ENCODE measurements at regions not wholly inside any gene's neighbourhood (a gene's known extent, or its start where the extent isn't known, plus 50 kb on each side); places are given as distances from the start of the nearest gene placed in this dataset.

GRCh38 chr18:72948439-72948838 lies 80.7 kb upstream of the NETO1 start:
- Mint-ChIP-seq H3K36me3 (ENCODE audit: low read depth) (no peaks in the 10 kb centered on the region), H3K9me3 (no peaks in the 10 kb centered on the region), H3K27ac (no peak overlapping the region), H3K4me1 (no peaks in the 10 kb centered on the region), H3K27me3 (ENCODE audit: insufficient read depth) (no peaks in the 10 kb centered on the region), H3K4me3 (no peak overlapping the region)
- H3K27ac ChIP-seq (ENCODE audit: low read depth, low read length) = no peak overlapping the region
- no peaks in the 10 kb centered on the region for H3K36me3 ChIP-seq (ENCODE audit: control insufficient read depth, insufficient read depth, low read length)
- no peak overlapping the region for H3K9ac ChIP-seq (ENCODE audit: extremely low read depth, low read length, poor library complexity, severe bottlenecking)
- H3K27me3 ChIP-seq (ENCODE audit: control insufficient read depth, insufficient read depth, low read length, poor library complexity, severe bottlenecking) = no peaks in the 10 kb centered on the region
- TF ChIP-seq, protein P1, sequence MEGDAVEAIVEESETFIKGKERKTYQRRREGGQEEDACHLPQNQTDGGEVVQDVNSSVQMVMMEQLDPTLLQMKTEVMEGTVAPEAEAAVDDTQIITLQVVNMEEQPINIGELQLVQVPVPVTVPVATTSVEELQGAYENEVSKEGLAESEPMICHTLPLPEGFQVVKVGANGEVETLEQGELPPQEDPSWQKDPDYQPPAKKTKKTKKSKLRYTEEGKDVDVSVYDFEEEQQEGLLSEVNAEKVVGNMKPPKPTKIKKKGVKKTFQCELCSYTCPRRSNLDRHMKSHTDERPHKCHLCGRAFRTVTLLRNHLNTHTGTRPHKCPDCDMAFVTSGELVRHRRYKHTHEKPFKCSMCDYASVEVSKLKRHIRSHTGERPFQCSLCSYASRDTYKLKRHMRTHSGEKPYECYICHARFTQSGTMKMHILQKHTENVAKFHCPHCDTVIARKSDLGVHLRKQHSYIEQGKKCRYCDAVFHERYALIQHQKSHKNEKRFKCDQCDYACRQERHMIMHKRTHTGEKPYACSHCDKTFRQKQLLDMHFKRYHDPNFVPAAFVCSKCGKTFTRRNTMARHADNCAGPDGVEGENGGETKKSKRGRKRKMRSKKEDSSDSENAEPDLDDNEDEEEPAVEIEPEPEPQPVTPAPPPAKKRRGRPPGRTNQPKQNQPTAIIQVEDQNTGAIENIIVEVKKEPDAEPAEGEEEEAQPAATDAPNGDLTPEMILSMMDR (conservative IDR thresholded peaks at IDR 0.05) = no peak
- H3K9me3 ChIP-seq (ENCODE audit: control insufficient read depth, low read length) = no peaks in the 10 kb centered on the region
- no peak overlapping the region for H3K4me3 ChIP-seq (ENCODE audit: low read length)
- 80% methylated on average over 1 of the region's 3 CpGs; no CpG with 5 or more reads in 1 of the 2 experiments for WGBS, 2 experiments (ENCODE audit: insufficient coverage in 1 of 2, insufficient read length in 1 of 2)
- H3K4me1 ChIP-seq (ENCODE audit: control insufficient read depth, insufficient read depth, low read length) = no peaks in the 10 kb centered on the region
- DNase-seq = no peak

DNA sequence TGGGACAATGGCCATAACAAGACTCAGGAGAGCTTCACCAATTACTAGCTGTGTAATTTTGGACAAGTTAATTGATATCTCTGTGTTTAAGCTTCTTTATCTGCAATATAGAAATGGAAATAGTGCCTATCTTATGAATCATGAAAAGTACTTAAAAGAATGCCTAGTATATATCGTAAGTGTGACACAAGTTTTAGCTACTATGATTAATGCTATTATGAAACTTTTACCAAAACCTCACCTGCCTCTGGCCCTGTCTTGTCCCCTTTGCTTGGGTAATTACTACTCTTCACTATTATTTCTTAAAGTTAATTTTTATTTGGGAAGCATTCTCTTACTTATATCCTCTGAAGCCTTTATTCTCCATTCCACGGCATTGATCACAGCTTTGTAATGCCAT lies 75.0 kb upstream of the NETO1 start:
- Mint-ChIP-seq H3K27me3 (ENCODE audit: insufficient read depth) (no peaks in the 10 kb centered on the region), H3K4me3 (no peak overlapping the region), H3K4me1 (no peaks in the 10 kb centered on the region), H3K9me3 (no peaks in the 10 kb centered on the region), H3K27ac (no peak overlapping the region), H3K36me3 (ENCODE audit: low read depth) (no peaks in the 10 kb centered on the region)
- WGBS, 2 experiments (ENCODE audit: insufficient coverage in 1 of 2, insufficient read length in 1 of 2) = 93% methylated on average over 2 of the region's 2 CpGs; no CpG with 5 or more reads in 1 of the 2 experiments
- no peaks in the 10 kb centered on the region for H3K27me3 ChIP-seq (ENCODE audit: control insufficient read depth, insufficient read depth, low read length, poor library complexity, severe bottlenecking)
- no peak overlapping the region for H3K27ac ChIP-seq (ENCODE audit: low read depth, low read length)
- no peak overlapping the region for H3K4me3 ChIP-seq (ENCODE audit: low read length)
- DNase-seq = no peak
- TF ChIP-seq, protein P1 (conservative IDR thresholded peaks at IDR 0.05) = no peak
- H3K4me1 ChIP-seq (ENCODE audit: control insufficient read depth, insufficient read depth, low read length) = no peaks in the 10 kb centered on the region
- no peaks in the 10 kb centered on the region for H3K9me3 ChIP-seq (ENCODE audit: control insufficient read depth, low read length)
- no peak overlapping the region for H3K9ac ChIP-seq (ENCODE audit: extremely low read depth, low read length, poor library complexity, severe bottlenecking)
- H3K36me3 ChIP-seq (ENCODE audit: control insufficient read depth, insufficient read depth, low read length) = no peaks in the 10 kb centered on the region

GRCh38 chr18:72940986-72941385 lies 73.2 kb upstream of the NETO1 start:
- TF ChIP-seq, protein P1 (conservative IDR thresholded peaks at IDR 0.05) = no peak
- Histone ChIP-seq H3K36me3 (ENCODE audit: control insufficient read depth, insufficient read depth, low read length) (no peaks in the 10 kb centered on the region), H3K4me3 (ENCODE audit: low read length) (no peak overlapping the region), H3K9ac (ENCODE audit: extremely low read depth, low read length, poor library complexity, severe bottlenecking) (no peak overlapping the region), H3K27ac (ENCODE audit: low read depth, low read length) (no peak overlapping the region), H3K27me3 (ENCODE audit: control insufficient read depth, insufficient read depth, low read length, poor library complexity, severe bottlenecking) (no peaks in the 10 kb centered on the region), H3K4me1 (ENCODE audit: control insufficient read depth, insufficient read depth, low read length) (no peaks in the 10 kb centered on the region), H3K9me3 (ENCODE audit: control insufficient read depth, low read length) (no peaks in the 10 kb centered on the region)
- Mint-ChIP-seq H3K36me3 (ENCODE audit: low read depth) (no peaks in the 10 kb centered on the region), H3K4me3 (no peak overlapping the region), H3K9me3 (no peaks in the 10 kb centered on the region), H3K4me1 (no peaks in the 10 kb centered on the region), H3K27ac (no peak overlapping the region), H3K27me3 (ENCODE audit: insufficient read depth) (no peaks in the 10 kb centered on the region)
- no peak for DNase-seq
- 84 to 94% methylated on average over 4 of the region's 4 CpGs for WGBS, 2 experiments (ENCODE audit: insufficient coverage in 1 of 2, insufficient read length in 1 of 2)
